GM12878 (cell line): ENCODE measurements at regions not wholly inside any gene's neighbourhood (a gene's known extent, or its start where the extent isn't known, plus 50 kb on each side); places are given as distances from the start of the nearest gene placed in this dataset.

Source experiments
- ATAC-seq: fragments of 200-7000 bp; cut with Tn5 transposase; 3 replicates; pipeline ENCODE4 v1.9.1; 2020; ENCODE audit warnings: mild to moderate bottlenecking, moderate library complexity
- BruUV-seq: library from RNA; stranded (reverse); fragments of 400-500 nt; replicated peaks from 2 replicates; lab custom pipeline; 2021; lab: Mats Ljungman, UMichigan
- CTCF ChIA-PET: fragments of 300-600 bp; sonication (Branson Sonifier 250); formaldehyde crosslinking; extraction: SDS; loops from one replicate; lab custom pipeline; 2021; ENCODE audit warnings: inconsistent platforms; lab: Yijun Ruan, JAX
- POLR2A ChIA-PET: fragments of 350-600 bp; formaldehyde crosslinking; extraction: SDS; loops from one replicate; lab custom pipeline; 2021; ENCODE audit warnings: inconsistent platforms; lab: Charles Lee
- RAD21 ChIA-PET: fragments of 300-600 bp; sonication (Branson Sonifier 250); formaldehyde crosslinking; loops from one replicate; lab custom pipeline; 2023; ENCODE audit warnings: antibody characterized with exemption; ENCODE audit not compliant: unreplicated experiment; lab: Charles Lee
- SMC1A ChIA-PET: fragments of 300-600 bp; sonication (Branson Sonifier 250); formaldehyde crosslinking; loops from one replicate; lab custom pipeline; 2023; ENCODE audit not compliant: unreplicated experiment, uncharacterized antibody; lab: Charles Lee
- DNase-seq: peaks from one replicate; pipeline ENCODE4 v3.0.0-alpha.2; 2011; ENCODE audit warnings: low read depth, low spot score
- FAIRE-seq: peaks from 3 replicates; lab custom pipeline; 2011; peaks lifted over from hg19 to GRCh38; lab: Jason Lieb, UNC
- H2AFZ ChIP-seq: 2 replicates; pipeline ENCODE4 v1.6.0; 2011; ENCODE audit warnings: low read depth, low read length, control low read depth; ENCODE audit not compliant: control insufficient read depth
- H3K27ac ChIP-seq: 2 replicates; pipeline ENCODE4 v1.5.1; 2011; ENCODE audit warnings: control low read depth; ENCODE audit not compliant: control insufficient read depth, insufficient read depth
- H3K27me3 ChIP-seq, 2 experiments: replicated peaks in 1 of 2; 2 replicates each; pipeline versions ENCODE4 v1.6.0 to v1.6.1; 2011; ENCODE audit warnings: low read length in 1 of 2; ENCODE audit not compliant: control insufficient read depth in 2 of 2, insufficient read depth in 2 of 2
- H3K36me3 ChIP-seq, 2 experiments: 2 replicates each; pipeline ENCODE4 v1.5.1; 2011; ENCODE audit warnings: low read length in 1 of 2; ENCODE audit not compliant: control insufficient read depth in 2 of 2, insufficient read depth in 2 of 2
- H3K4me1 ChIP-seq: 2 replicates; pipeline ENCODE4 v1.6.1; 2011; ENCODE audit warnings: mild to moderate bottlenecking, low read length, moderate library complexity, mixed read lengths; ENCODE audit not compliant: control insufficient read depth, insufficient read depth
- H3K4me2 ChIP-seq: 2 replicates; pipeline ENCODE4 v1.6.0; 2011; ENCODE audit warnings: control low read depth; ENCODE audit not compliant: control insufficient read depth, insufficient read depth
- H3K4me3 ChIP-seq: fragments of 200-600 bp; sonication (generic); 2 replicates; pipeline ENCODE4 v1.5.1; 2016
- H3K79me2 ChIP-seq: 2 replicates; pipeline ENCODE4 v1.6.0; 2011; ENCODE audit warnings: low read length; ENCODE audit not compliant: control insufficient read depth, insufficient read depth
- H3K9ac ChIP-seq: 2 replicates; pipeline ENCODE4 v1.8.0; 2011; ENCODE audit warnings: low read length, control low read depth, mixed read lengths; ENCODE audit not compliant: control insufficient read depth, insufficient read depth
- H3K9me3 ChIP-seq: replicated peaks from 3 replicates; pipeline ENCODE4 v1.5.1; 2011; ENCODE audit warnings: mild to moderate bottlenecking, low read length; ENCODE audit not compliant: control insufficient read depth, insufficient read depth
- H4K20me1 ChIP-seq: 2 replicates; pipeline ENCODE4 v1.6.0; 2011; ENCODE audit not compliant: control insufficient read depth, insufficient read depth
- CBFB ChIP-seq: IDR thresholded peaks from 2 replicates; pipeline ENCODE4 v1.6.1; 2016; ENCODE audit warnings: antibody characterized with exemption, low read depth
- FOS ChIP-seq: IDR thresholded peaks from 3 replicates; pipeline ENCODE4 v1.6.1; 2011; ENCODE audit warnings: borderline replicate concordance; ENCODE audit not compliant: insufficient read length; ENCODE audit errors: extremely low read depth
- HCFC1 ChIP-seq: fragments of 150-350 bp; IDR thresholded peaks from 2 replicates; pipeline ENCODE4 v1.6.1; 2014; ENCODE audit warnings: low read length
- KDM1A ChIP-seq: fragments of 200-600 bp; sonication (generic); IDR thresholded peaks from 2 replicates; pipeline ENCODE4 v1.6.1; 2016; ENCODE audit warnings: borderline replicate concordance
- LARP7 ChIP-seq: fragments of 450-650 bp; IDR thresholded peaks from 2 replicates; pipeline ENCODE4 v1.6.1; 2017; ENCODE audit warnings: mild to moderate bottlenecking
- NFYB ChIP-seq: IDR thresholded peaks from 2 replicates; pipeline ENCODE4 v1.6.1; 2011; ENCODE audit warnings: low read depth, mild to moderate bottlenecking, low read length, improper control_type of control experiment, moderate library complexity; ENCODE audit not compliant: insufficient read depth
- NR2C1 ChIP-seq: fragments of 450-650 bp; IDR thresholded peaks from 2 replicates; pipeline ENCODE4 v1.6.1; 2017; ENCODE audit warnings: antibody characterized with exemption, mild to moderate bottlenecking, moderate library complexity
- STAT1 ChIP-seq: fragments of 450-650 bp; conservative IDR thresholded peaks from 2 replicates; pipeline ENCODE4 v1.6.1; 2014; ENCODE audit warnings: antibody characterized with exemption, mild to moderate bottlenecking
- YY1 ChIP-seq: IDR thresholded peaks from 2 replicates; pipeline ENCODE4 v1.6.1; 2011; ENCODE audit warnings: low read depth, mild to moderate bottlenecking, low read length
- ZNF592 ChIP-seq: fragments of 450-650 bp; IDR thresholded peaks from 2 replicates; pipeline ENCODE4 v1.6.1; 2017; ENCODE audit warnings: mild to moderate bottlenecking, moderate library complexity
- WGBS: methylation state at CpG from one replicate; pipeline ENCODE4 v1.1.6; 2016; ENCODE audit warnings: low lambda C conversion rate; ENCODE audit not compliant: insufficient replicate concordance, insufficient coverage; ENCODE audit errors: missing lambda C conversion rate; 5-methylcytosine and 5-hydroxymethylcytosine counted together
- in situ Hi-C: fragments of 300-500 bp; cut with MboI; formaldehyde crosslinking; loops from 9 replicates; pipeline ENCODE4 v1.14.3; 2018; ENCODE audit warnings: mixed read lengths
- intact Hi-C: fragments of 100-400 bp; cut with micrococcal nuclease; formaldehyde crosslinking; loops from one replicate; pipeline ENCODE4 v1.14.2; 2022; ENCODE audit not compliant: unreplicated experiment
- TF ChIP-seq, protein P1 (sequence below): IDR thresholded peaks from 2 replicates; pipeline ENCODE4 v1.6.1; 2011; ENCODE audit warnings: low read depth, low read length, improper control_type of control experiment, borderline replicate concordance
- TF ChIP-seq, protein P2 (sequence below): IDR thresholded peaks from 2 replicates; pipeline ENCODE4 v1.6.1; 2011; ENCODE audit warnings: low read depth, mild to moderate bottlenecking, low read length, moderate library complexity, borderline replicate concordance; ENCODE audit errors: extremely low read depth

DNA sequence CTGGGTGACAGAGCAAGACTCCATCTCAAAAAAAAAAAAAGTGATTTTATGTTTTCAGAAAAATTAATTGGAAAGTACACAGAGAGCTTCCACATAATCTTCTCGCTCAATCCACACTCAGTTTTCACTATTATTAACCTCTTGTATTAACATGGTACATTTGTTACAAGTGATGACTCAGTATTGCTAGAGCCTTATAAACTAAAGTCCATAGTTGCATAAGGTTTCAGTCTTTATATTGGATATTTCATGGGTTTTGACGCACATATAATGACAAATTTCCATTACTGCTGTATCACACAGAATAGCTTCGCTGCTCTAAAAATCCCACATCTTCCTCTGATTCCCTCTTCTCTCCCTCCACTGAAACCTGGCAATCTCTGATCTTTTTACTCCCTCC lies 603.5 kb downstream of the XIRP2 start:
- H3K36me3 ChIP-seq: no peaks in the 10 kb centered on the region
- WGBS: 0% methylated on average over 3 of the region's 3 CpGs
- FAIRE-seq (no peak), DNase-seq (no peak), ATAC-seq (no peak)
- CTCF ChIA-PET: no interaction called here
- H3K27me3 ChIP-seq: no peaks in the 10 kb centered on the region; a peak in 1 of 4 replicates
- intact Hi-C loops: no loop called here
- no peaks in the 10 kb centered on the region for H4K20me1 ChIP-seq
- in situ Hi-C loops: no loop called here
- H3K9ac ChIP-seq: no peak overlapping the region
- TF ChIP-seq CBFB: no peak
- no peak for TF ChIP-seq NR2C1
- no peak for TF ChIP-seq YY1
- TF ChIP-seq KDM1A: no peak
- no peaks in the 10 kb centered on the region for H3K9me3 ChIP-seq
- no peak overlapping the region for H3K27ac ChIP-seq
- H3K4me3 ChIP-seq: no peak overlapping the region
- H2AFZ ChIP-seq: no peak overlapping the region
- no peaks in the 10 kb centered on the region for H3K4me1 ChIP-seq
- no TSS peak for BruUV-seq
- no peak overlapping the region for H3K4me2 ChIP-seq
- H3K79me2 ChIP-seq: no peaks in the 10 kb centered on the region
- POLR2A ChIA-PET: no interaction called here
- RAD21 ChIA-PET: no interaction called here
- SMC1A ChIA-PET: interaction anchor here (0.9 kb wide), 1 partner anchor 10 kb away, joined by 3 read pairs; no protein-coding TSS in a partner anchor

GRCh38 chr2:167490455-167490854 lies 602.2 kb downstream of the XIRP2 start:
- H3K79me2 ChIP-seq: no peaks in the 10 kb centered on the region
- POLR2A ChIA-PET: no interaction called here
- H3K9me3 ChIP-seq: no peaks in the 10 kb centered on the region
- H3K4me3 ChIP-seq: no peak overlapping the region
- ATAC-seq (no peak), FAIRE-seq (no peak), DNase-seq (no peak)
- CTCF ChIA-PET: no interaction called here
- H3K27me3 ChIP-seq: no peaks in the 10 kb centered on the region; a peak in 1 of 4 replicates
- in situ Hi-C loops: no loop called here
- H3K4me2 ChIP-seq: no peak overlapping the region
- H2AFZ ChIP-seq: no peak overlapping the region
- intact Hi-C loops: no loop called here
- no peaks in the 10 kb centered on the region for H3K36me3 ChIP-seq
- SMC1A ChIA-PET: no interaction called here
- RAD21 ChIA-PET: no interaction called here
- H3K27ac ChIP-seq: no peak overlapping the region
- BruUV-seq: no TSS peak
- no peak overlapping the region for H3K9ac ChIP-seq
- H3K4me1 ChIP-seq: no peaks in the 10 kb centered on the region
- H4K20me1 ChIP-seq: no peaks in the 10 kb centered on the region
- no peak for TF ChIP-seq FOS
- no peak for TF ChIP-seq STAT1
- no peak for TF ChIP-seq NFYB
- TF ChIP-seq LARP7: no peak
- TF ChIP-seq KDM1A: no peak
- no peak for TF ChIP-seq HCFC1
- TF ChIP-seq ZNF592: no peak
- TF ChIP-seq, protein P1, sequence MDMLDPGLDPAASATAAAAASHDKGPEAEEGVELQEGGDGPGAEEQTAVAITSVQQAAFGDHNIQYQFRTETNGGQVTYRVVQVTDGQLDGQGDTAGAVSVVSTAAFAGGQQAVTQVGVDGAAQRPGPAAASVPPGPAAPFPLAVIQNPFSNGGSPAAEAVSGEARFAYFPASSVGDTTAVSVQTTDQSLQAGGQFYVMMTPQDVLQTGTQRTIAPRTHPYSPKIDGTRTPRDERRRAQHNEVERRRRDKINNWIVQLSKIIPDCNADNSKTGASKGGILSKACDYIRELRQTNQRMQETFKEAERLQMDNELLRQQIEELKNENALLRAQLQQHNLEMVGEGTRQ: no peak
- TF ChIP-seq, protein P2, sequence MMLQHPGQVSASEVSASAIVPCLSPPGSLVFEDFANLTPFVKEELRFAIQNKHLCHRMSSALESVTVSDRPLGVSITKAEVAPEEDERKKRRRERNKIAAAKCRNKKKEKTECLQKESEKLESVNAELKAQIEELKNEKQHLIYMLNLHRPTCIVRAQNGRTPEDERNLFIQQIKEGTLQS: no peak
